Neuronal stem cell (in vitro differentiated cells): ENCODE measurements at regions not wholly inside any gene's neighbourhood (a gene's known extent, or its start where the extent isn't known, plus 50 kb on each side); places are given as distances from the start of the nearest gene placed in this dataset.
A peak's percentile ranks its signal among the peaks of the same experiment; 100 is the strongest.

ENCODE experiments used
- DNase-seq: peaks from one replicate; pipeline ENCODE4 v3.0.0-alpha.2; 2013; ENCODE audit warnings: low spot score
- H2AFZ ChIP-seq: one replicate; pipeline ENCODE4 v1.6.1; 2013; ENCODE audit warnings: mild to moderate bottlenecking, low read length, inconsistent platforms
- H2AK5ac ChIP-seq: 2 replicates; pipeline ENCODE4 v1.6.1; 2013; ENCODE audit warnings: low read depth, mild to moderate bottlenecking, inconsistent platforms, low read length, moderate library complexity, mixed read lengths
- H2BK120ac ChIP-seq: 2 replicates; pipeline ENCODE4 v1.6.1; 2013; ENCODE audit warnings: low read depth, mild to moderate bottlenecking, inconsistent platforms, low read length, moderate library complexity, mixed read lengths
- H2BK12ac ChIP-seq: one replicate; pipeline ENCODE4 v1.6.1; 2013; ENCODE audit warnings: low read length, inconsistent platforms
- H2BK15ac ChIP-seq: 2 replicates; pipeline ENCODE4 v1.6.1; 2013; ENCODE audit warnings: mild to moderate bottlenecking, low read length, inconsistent platforms, mixed read lengths
- H2BK5ac ChIP-seq: one replicate; pipeline ENCODE4 v1.6.1; 2013; ENCODE audit warnings: inconsistent platforms, mild to moderate bottlenecking, low read length, moderate library complexity
- H3K14ac ChIP-seq: one replicate; pipeline ENCODE4 v1.6.1; 2013; ENCODE audit warnings: low read length, inconsistent platforms
- H3K18ac ChIP-seq: 2 replicates; pipeline ENCODE4 v1.6.1; 2013; ENCODE audit warnings: low read length, inconsistent platforms
- H3K23ac ChIP-seq: 2 replicates; pipeline ENCODE4 v1.6.1; 2013; ENCODE audit warnings: low read depth, mild to moderate bottlenecking, mixed read lengths, low read length, inconsistent platforms; ENCODE audit not compliant: poor library complexity
- H3K27ac ChIP-seq: replicated peaks from 3 replicates; pipeline ENCODE4 v1.5.1; 2013; ENCODE audit warnings: low read length, inconsistent platforms
- H3K27me3 ChIP-seq, 3 experiments: 2 replicates each; pipeline ENCODE4 v1.6.1; 2013; ENCODE audit warnings: low read length in 3 of 3, mild to moderate bottlenecking in 2 of 3, inconsistent platforms in 1 of 3, low read depth in 1 of 3, mixed read lengths in 1 of 3, moderate library complexity in 1 of 3; ENCODE audit not compliant: control insufficient read depth in 3 of 3, insufficient read depth in 3 of 3
- H3K36me3 ChIP-seq, 2 donors: replicated peaks in 1 of 2; 2 replicates each; pipeline ENCODE4 v1.6.1; 2013; ENCODE audit warnings: low read length in 2 of 2; ENCODE audit not compliant: control insufficient read depth in 2 of 2, insufficient read depth in 2 of 2
- H3K4ac ChIP-seq: 2 replicates; pipeline ENCODE4 v1.6.1; 2013; ENCODE audit warnings: inconsistent platforms, mild to moderate bottlenecking, low read length, moderate library complexity
- H3K4me1 ChIP-seq, 2 donors: 1 replicate in 1 of 2; 2 replicates in 1 of 2; pipeline ENCODE4 v1.6.1; 2013; ENCODE audit warnings: low read length in 2 of 2, low read depth in 1 of 2; ENCODE audit not compliant: control insufficient read depth in 2 of 2, insufficient read depth in 1 of 2
- H3K4me2 ChIP-seq: one replicate; pipeline ENCODE4 v1.6.1; 2013; ENCODE audit warnings: mild to moderate bottlenecking, low read length, inconsistent platforms; ENCODE audit not compliant: insufficient read depth, poor library complexity, severe bottlenecking
- H3K4me3 ChIP-seq, 2 donors: 2 replicates each; pipeline ENCODE4 v1.5.1; 2013; ENCODE audit warnings: low read length in 2 of 2, mild to moderate bottlenecking in 2 of 2, inconsistent platforms in 1 of 2, moderate library complexity in 1 of 2
- H3K79me1 ChIP-seq: one replicate; pipeline ENCODE4 v1.6.1; 2013; ENCODE audit warnings: low read depth, mild to moderate bottlenecking, inconsistent platforms, low read length, moderate library complexity
- H3K9ac ChIP-seq: one replicate; pipeline ENCODE4 v1.6.1; 2013; ENCODE audit warnings: mild to moderate bottlenecking, low read depth, low read length, inconsistent platforms; ENCODE audit not compliant: poor library complexity
- H3K9me3 ChIP-seq, 2 donors: replicated peaks in 1 of 2; 2 replicates each; pipeline versions ENCODE3 to v1.6.1; 2013; ENCODE audit warnings: low read length in 2 of 2, mild to moderate bottlenecking in 2 of 2, inconsistent platforms in 1 of 2, low read depth in 1 of 2, mixed read lengths in 1 of 2, moderate library complexity in 1 of 2; ENCODE audit not compliant: control insufficient read depth in 2 of 2, insufficient read depth in 1 of 2
- H4K8ac ChIP-seq: one replicate; pipeline ENCODE4 v1.6.1; 2013; ENCODE audit warnings: low read depth, mild to moderate bottlenecking, inconsistent platforms, low read length, moderate library complexity
- H4K91ac ChIP-seq: one replicate; pipeline ENCODE4 v1.6.1; 2013; ENCODE audit warnings: low read length, low read depth, mild to moderate bottlenecking, inconsistent platforms; ENCODE audit not compliant: poor library complexity
- WGBS, 2 donors: extraction: QIAGEN DNeasy Blood & Tissue Kit; methylation state at CpG; one replicate each; pipeline ENCODE4 v1.1.7; 2013; ENCODE audit warnings: missing lambda C conversion rate in 2 of 2, mixed read lengths in 1 of 2; ENCODE audit not compliant: insufficient read length in 2 of 2, insufficient replicate concordance in 1 of 2; ENCODE audit errors: extremely low coverage in 2 of 2; 5-methylcytosine and 5-hydroxymethylcytosine counted together

- H3K4me2 ChIP-seq: no peak overlapping the region
- no peaks in the 10 kb centered on the region for H3K79me1 ChIP-seq
- H3K18ac ChIP-seq: peak overlapping the region; percentile 16
- H3K9me3 ChIP-seq: peaks cover 0 to 6% of the 10 kb centered on the region in 2 donors
- no peak overlapping the region for H3K4me3 ChIP-seq
- H4K91ac ChIP-seq: no peak overlapping the region
- H3K4ac ChIP-seq: no peak overlapping the region
- H2AK5ac ChIP-seq: no peak overlapping the region
- no peak overlapping the region for H2BK120ac ChIP-seq
- no peak overlapping the region for H2BK12ac ChIP-seq
- no peak overlapping the region for H2BK5ac ChIP-seq
- no CpG with 5 or more reads among the region's 10 CpGs for WGBS, 2 donors
- DNase-seq: no peak
- no peak overlapping the region for H2BK15ac ChIP-seq
- peaks cover 5 to 11% of the 10 kb centered on the region in 2 donors for H3K4me1 ChIP-seq
- peak overlapping the region; percentile 32 for H3K23ac ChIP-seq
- no peak overlapping the region for H4K8ac ChIP-seq
- no peaks in the 10 kb centered on the region for H3K36me3 ChIP-seq
- no peak overlapping the region for H3K27ac ChIP-seq
- no peak overlapping the region for H3K14ac ChIP-seq
- peak overlapping the region; percentile 80 for H2AFZ ChIP-seq
- peaks cover 0 to 5% (median 0%) of the 10 kb centered on the region in 3 experiments for H3K27me3 ChIP-seq
- no peak overlapping the region for H3K9ac ChIP-seq
Measured at GRCh38 chr9:96168882-96169281, 133.1 kb downstream of the HSD17B3 start.

- no peak for DNase-seq
- Histone ChIP-seq H3K27me3 (peaks cover 0 to 5% (median 0%) of the 10 kb centered on the region in 3 experiments), H2AK5ac (peak overlapping the region; percentile 89), H3K14ac (no peak overlapping the region), H2AFZ (no peak overlapping the region), H3K9me3 (peaks cover 0 to 6% of the 10 kb centered on the region in 2 donors), H3K36me3 (no peaks in the 10 kb centered on the region), H2BK5ac (no peak overlapping the region), H3K4me2 (no peak overlapping the region), H3K27ac (no peak overlapping the region), H3K4me1 (peaks cover 5 to 11% of the 10 kb centered on the region in 2 donors), H3K4ac (no peak overlapping the region), H3K79me1 (no peaks in the 10 kb centered on the region), H2BK120ac (no peak overlapping the region), H2BK15ac (peak overlapping the region; percentile 8), H3K18ac (peak overlapping the region; percentile 60), H3K4me3 (no peak overlapping the region), H3K9ac (no peak overlapping the region), H4K91ac (no peak overlapping the region), H3K23ac (peak overlapping the region; percentile 75), H2BK12ac (peak overlapping the region; percentile 79), H4K8ac (no peak overlapping the region)
- WGBS, 2 donors: no CpG with 5 or more reads among the region's 15 CpGs
Measured at GRCh38 chr9:96167011-96167410, 135.0 kb downstream of the HSD17B3 start.

- Histone ChIP-seq H3K4me3 (no peak overlapping the region), H3K4ac (no peak overlapping the region), H2AK5ac (no peak overlapping the region), H3K79me1 (no peaks in the 10 kb centered on the region), H3K9ac (no peak overlapping the region), H2BK120ac (no peak overlapping the region), H3K27ac (no peak overlapping the region), H2BK12ac (no peak overlapping the region), H3K9me3 (peaks cover 2 to 12% of the 10 kb centered on the region in 2 donors), H2BK15ac (no peak overlapping the region), H3K27me3 (peaks cover 0 to 5% (median 0%) of the 10 kb centered on the region in 3 experiments), H3K4me1 (peaks cover 1 to 5% of the 10 kb centered on the region in 2 donors), H3K23ac (no peak overlapping the region), H4K91ac (no peak overlapping the region), H2BK5ac (no peak overlapping the region), H3K14ac (peak overlapping the region; percentile 92), H3K36me3 (no peaks in the 10 kb centered on the region), H2AFZ (no peak overlapping the region), H3K4me2 (no peak overlapping the region), H4K8ac (no peak overlapping the region), H3K18ac (peak overlapping the region; percentile 25)
- no peak for DNase-seq
- no CpG with 5 or more reads among the region's 11 CpGs for WGBS, 2 donors
Measured at GRCh38 chr9:96164268-96164683, 137.7 kb downstream of the HSD17B3 start.

GRCh38 chr9:96163712-96164111, 138.3 kb downstream of the HSD17B3 start:
- Histone ChIP-seq H2BK15ac (no peak overlapping the region), H3K36me3 (no peaks in the 10 kb centered on the region), H3K4me3 (no peak overlapping the region), H3K9ac (no peak overlapping the region), H4K8ac (no peak overlapping the region), H3K79me1 (no peaks in the 10 kb centered on the region), H3K4ac (no peak overlapping the region), H3K18ac (no peak overlapping the region), H3K4me2 (no peak overlapping the region), H3K23ac (no peak overlapping the region), H2AFZ (no peak overlapping the region), H2BK120ac (no peak overlapping the region), H4K91ac (no peak overlapping the region), H2AK5ac (no peak overlapping the region), H3K27me3 (peaks cover 0 to 2% (median 0%) of the 10 kb centered on the region in 3 experiments), H2BK12ac (no peak overlapping the region), H3K4me1 (no peaks in the 10 kb centered on the region), H3K14ac (no peak overlapping the region), H3K27ac (no peak overlapping the region), H3K9me3 (peaks cover 2 to 12% of the 10 kb centered on the region in 2 donors), H2BK5ac (no peak overlapping the region)
- no peak for DNase-seq
- WGBS, 2 donors: no CpG with 5 or more reads among the region's 14 CpGs
